GM12878 (cell line): ENCODE measurements at regions not wholly inside any gene's neighbourhood (a gene's known extent, or its start where the extent isn't known, plus 50 kb on each side); places are given as distances from the start of the nearest gene placed in this dataset.

Experiments used
- CEBPB ChIP-seq, 2 experiments: fragments of 150-350 bp in 1 of 2; IDR thresholded peaks; 2 replicates each; pipeline ENCODE4 v1.6.1; 2012 to 2014; ENCODE audit warnings: low read depth in 2 of 2, low read length in 2 of 2, borderline replicate concordance in 1 of 2, inconsistent platforms in 1 of 2
- CTCF ChIP-seq, 3 experiments: IDR thresholded peaks in 2 of 3; conservative IDR thresholded peaks in 1 of 3; 2 replicates each; pipeline ENCODE4 v1.5.1; 2011; ENCODE audit warnings: low read depth in 3 of 3, low read length in 3 of 3, mild to moderate bottlenecking in 3 of 3, control low read depth in 2 of 3, moderate library complexity in 2 of 3, inconsistent platforms in 1 of 3, mixed read lengths in 1 of 3; ENCODE audit not compliant: control insufficient read depth in 2 of 3, insufficient read depth in 1 of 3; ENCODE audit errors: extremely low read depth in 1 of 3
- EGR1 ChIP-seq, 2 experiments: IDR thresholded peaks; 1 replicate in 1 of 2; 2 replicates in 1 of 2; pipeline ENCODE4 v1.6.1; 2011 to 2012; ENCODE audit warnings: low read depth in 2 of 2, low read length in 2 of 2, borderline replicate concordance in 1 of 2, mild to moderate bottlenecking in 1 of 2, moderate library complexity in 1 of 2
- EP300 ChIP-seq, 2 experiments: fragments of 150-350 bp in 1 of 2; IDR thresholded peaks; 2 replicates each; pipeline ENCODE4 v1.6.1; 2011 to 2012; ENCODE audit warnings: low read depth in 2 of 2, low read length in 2 of 2, borderline replicate concordance in 1 of 2, improper control_type of control experiment in 1 of 2, inconsistent platforms in 1 of 2; ENCODE audit not compliant: control insufficient read depth in 1 of 2
- EZH2 ChIP-seq: IDR thresholded peaks from 2 replicates; pipeline ENCODE4 v1.6.1; 2012; ENCODE audit warnings: low read depth, mild to moderate bottlenecking, control low read depth, inconsistent platforms, low read length, borderline replicate concordance; ENCODE audit not compliant: control insufficient read depth
- IKZF2 ChIP-seq, 2 experiments: fragments of 450-650 bp; IDR thresholded peaks; 2 replicates each; pipeline ENCODE4 v1.6.1; 2017; ENCODE audit warnings: mild to moderate bottlenecking in 2 of 2, moderate library complexity in 2 of 2

GRCh38 chr1:68331117-68331865 lies 99.0 kb upstream of the WLS start:
- TF ChIP-seq EP300 (IDR thresholded peaks at IDR 0.05; ENCODE audit: borderline replicate concordance in 1 of 2, control insufficient read depth in 1 of 2, low read depth in 2 of 2, low read length in 2 of 2) (no peak), EGR1 (IDR thresholded peaks at IDR 0.05; ENCODE audit: borderline replicate concordance in 1 of 2, low read depth in 2 of 2, low read length in 2 of 2) (no peak), CEBPB (IDR thresholded peaks at IDR 0.05; ENCODE audit: borderline replicate concordance in 1 of 2, low read depth in 2 of 2, low read length in 2 of 2) (no peak), CTCF (IDR thresholded peaks at IDR 0.05 in 2 of 3, conservative IDR thresholded peaks at IDR 0.05 in 1 of 3; ENCODE audit: control insufficient read depth in 2 of 3, extremely low read depth in 1 of 3, insufficient read depth in 1 of 3, low read depth in 3 of 3, low read length in 3 of 3) (no peak), EZH2 (no peak), IKZF2 (IDR thresholded peaks at IDR 0.05) (no peak)
